ENCODE measurements at regions not wholly inside any gene's neighbourhood (a gene's known extent, or its start where the extent isn't known, plus 50 kb on each side); places are given as distances from the start of the nearest gene placed in this dataset.

DNA sequence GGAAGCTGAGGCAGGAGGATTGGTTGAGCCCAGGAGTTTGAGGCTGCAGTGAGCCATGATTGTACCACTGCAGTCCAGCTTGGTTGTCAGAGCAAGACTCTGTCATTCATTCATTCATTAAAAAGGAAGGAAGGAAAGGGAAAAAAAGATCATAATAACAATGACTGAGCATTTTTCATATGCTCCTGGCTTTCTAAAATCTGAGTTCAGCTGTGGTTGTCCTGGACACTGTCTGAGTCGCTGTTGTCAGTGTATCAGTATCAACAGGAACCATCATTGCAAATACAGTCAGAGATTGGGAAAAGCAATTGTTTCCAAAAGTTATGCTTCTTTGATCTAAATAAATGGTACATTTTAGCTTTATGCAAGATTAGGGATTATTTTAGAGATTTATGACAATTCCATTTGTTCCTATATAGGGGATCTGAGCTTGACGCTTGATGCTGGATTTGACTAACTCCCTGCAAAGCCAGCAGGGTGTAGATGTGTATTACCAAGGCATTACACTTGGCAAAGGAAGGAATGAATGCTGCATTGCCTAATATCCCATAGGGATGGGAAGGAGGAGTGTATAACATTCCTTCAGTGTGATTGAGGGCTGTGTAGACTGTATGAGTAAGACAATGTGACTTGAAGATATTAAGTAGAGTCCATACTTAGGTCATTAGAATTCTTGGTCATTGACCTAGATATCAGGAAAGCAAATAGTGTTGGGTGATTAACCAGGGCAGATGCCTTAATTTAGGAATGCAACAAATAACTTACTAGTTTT, 100.2 kb downstream of the DISP1 start:
- POLR2A ChIA-PET: no interaction called here

GRCh38 chr1:222916100-222916499, 101.3 kb downstream of the DISP1 start:
- H3K27me3 ChIP-seq (ENCODE audit: insufficient read depth, low read length, poor library complexity, severe bottlenecking): no peaks in the 10 kb centered on the region
- H3K4me1 Mint-ChIP-seq: no peaks in the 10 kb centered on the region
- no peaks in the 10 kb centered on the region for H3K36me3 ChIP-seq (ENCODE audit: insufficient read depth, low read length)
- no peaks in the 10 kb centered on the region for H3K9me3 ChIP-seq (ENCODE audit: low read length)
- peaks cover 15 to 39% (median 16%) of the 10 kb centered on the region in 5 donors for H3K9me3 Mint-ChIP-seq
- no peak overlapping the region for H3K27ac Mint-ChIP-seq
- H3K4me3 ChIP-seq (ENCODE audit: low read length): no peak overlapping the region
- H3K27me3 Mint-ChIP-seq: peaks cover 0 to 5% of the 10 kb centered on the region in 2 donors
- peaks cover 7 to 50% (median 9%) of the 10 kb centered on the region in 3 donors for H3K36me3 Mint-ChIP-seq
- ChIA-PET POLR2A (no interaction called here), CTCF (no interaction called here)
- no peak overlapping the region for H3K27ac ChIP-seq (ENCODE audit: low read depth, low read length)
- H3K4me1 ChIP-seq (ENCODE audit: insufficient read depth, low read length): no peaks in the 10 kb centered on the region
- H3K4me3 Mint-ChIP-seq: no peak overlapping the region
- DNase-seq: no peak

More for the DNA sequence above, 100.2 kb downstream of the DISP1 start:
- no peak overlapping the region for H3K27ac Mint-ChIP-seq
- Histone ChIP-seq H3K4me3 (ENCODE audit: low read length) (no peak overlapping the region), H3K4me1 (ENCODE audit: insufficient read depth, low read length) (no peaks in the 10 kb centered on the region), H3K9me3 (ENCODE audit: low read length) (no peaks in the 10 kb centered on the region), H3K27ac (ENCODE audit: low read depth, low read length) (no peak overlapping the region), H3K27me3 (ENCODE audit: insufficient read depth, low read length, poor library complexity, severe bottlenecking) (no peaks in the 10 kb centered on the region), H3K36me3 (ENCODE audit: insufficient read depth, low read length) (no peaks in the 10 kb centered on the region)
- no peak overlapping the region for H3K4me3 Mint-ChIP-seq
- peaks cover 7 to 50% (median 9%) of the 10 kb centered on the region in 3 donors for H3K36me3 Mint-ChIP-seq
- peaks cover 15 to 39% (median 16%) of the 10 kb centered on the region in 5 donors for H3K9me3 Mint-ChIP-seq
- CTCF ChIA-PET: no interaction called here
- H3K4me1 Mint-ChIP-seq: no peaks in the 10 kb centered on the region
- H3K27me3 Mint-ChIP-seq: peaks cover 0 to 5% of the 10 kb centered on the region in 2 donors
- DNase-seq: no peak

- peaks cover 15 to 39% (median 16%) of the 10 kb centered on the region in 5 donors for H3K9me3 Mint-ChIP-seq
These were observed 104.1 kb downstream of the DISP1 start for GRCh38 chr1:222918801-222919477.

GRCh38 chr1:222919478-222919865, 104.6 kb downstream of the DISP1 start:
- peaks cover 0 to 4% of the 10 kb centered on the region in 2 donors for H3K27me3 Mint-ChIP-seq
- CTCF ChIA-PET: no interaction called here
- H3K4me1 Mint-ChIP-seq: no peaks in the 10 kb centered on the region
- Histone ChIP-seq H3K9me3 (ENCODE audit: low read length) (no peaks in the 10 kb centered on the region), H3K36me3 (ENCODE audit: insufficient read depth, low read length) (no peaks in the 10 kb centered on the region), H3K27ac (ENCODE audit: low read depth, low read length) (no peak overlapping the region), H3K4me1 (ENCODE audit: insufficient read depth, low read length) (no peaks in the 10 kb centered on the region), H3K27me3 (ENCODE audit: insufficient read depth, low read length, poor library complexity, severe bottlenecking) (no peaks in the 10 kb centered on the region), H3K4me3 (ENCODE audit: low read length) (no peak overlapping the region)
- no peak for DNase-seq
- peaks cover 7 to 39% (median 9%) of the 10 kb centered on the region in 3 donors for H3K36me3 Mint-ChIP-seq
- peak overlapping the region in 1 of 8 donors; percentile 66 for H3K27ac Mint-ChIP-seq
- POLR2A ChIA-PET: no interaction called here
- no peak overlapping the region for H3K4me3 Mint-ChIP-seq
- H3K9me3 Mint-ChIP-seq: peaks cover 12 to 37% (median 16%) of the 10 kb centered on the region in 5 donors

More at GRCh38 chr1:222918801-222919477, 104.1 kb downstream of the DISP1 start:
- Histone ChIP-seq H3K4me1 (ENCODE audit: insufficient read depth, low read length) (no peaks in the 10 kb centered on the region), H3K27ac (ENCODE audit: low read depth, low read length) (no peak overlapping the region), H3K4me3 (ENCODE audit: low read length) (no peak overlapping the region), H3K36me3 (ENCODE audit: insufficient read depth, low read length) (no peaks in the 10 kb centered on the region), H3K9me3 (ENCODE audit: low read length) (no peaks in the 10 kb centered on the region), H3K27me3 (ENCODE audit: insufficient read depth, low read length, poor library complexity, severe bottlenecking) (no peaks in the 10 kb centered on the region)
- ChIA-PET CTCF (no interaction called here), POLR2A (no interaction called here)
- no peak for DNase-seq
- H3K4me3 Mint-ChIP-seq: no peak overlapping the region
- peaks cover 0 to 4% of the 10 kb centered on the region in 2 donors for H3K27me3 Mint-ChIP-seq
- peaks cover 7 to 44% (median 9%) of the 10 kb centered on the region in 3 donors for H3K36me3 Mint-ChIP-seq
- H3K4me1 Mint-ChIP-seq: no peaks in the 10 kb centered on the region
- peak overlapping the region in 1 of 8 donors; percentile 66 for H3K27ac Mint-ChIP-seq

- Mint-ChIP-seq H3K36me3 (peaks cover 7 to 38% (median 9%) of the 10 kb centered on the region in 3 donors), H3K27me3 (peaks cover 0 to under 1% of the 10 kb centered on the region in 2 donors), H3K9me3 (peaks cover 12 to 30% (median 15%) of the 10 kb centered on the region in 5 donors), H3K4me1 (no peaks in the 10 kb centered on the region), H3K27ac (no peak overlapping the region), H3K4me3 (no peak overlapping the region)
- Histone ChIP-seq H3K4me3 (ENCODE audit: low read length) (no peak overlapping the region), H3K36me3 (ENCODE audit: insufficient read depth, low read length) (no peaks in the 10 kb centered on the region), H3K27me3 (ENCODE audit: insufficient read depth, low read length, poor library complexity, severe bottlenecking) (no peaks in the 10 kb centered on the region), H3K4me1 (ENCODE audit: insufficient read depth, low read length) (no peaks in the 10 kb centered on the region), H3K27ac (ENCODE audit: low read depth, low read length) (no peak overlapping the region), H3K9me3 (ENCODE audit: low read length) (no peaks in the 10 kb centered on the region)
- ChIA-PET CTCF (no interaction called here), POLR2A (no interaction called here)
- no peak for DNase-seq
These were observed 105.3 kb downstream of the DISP1 start for GRCh38 chr1:222920169-222920568.

DNA sequence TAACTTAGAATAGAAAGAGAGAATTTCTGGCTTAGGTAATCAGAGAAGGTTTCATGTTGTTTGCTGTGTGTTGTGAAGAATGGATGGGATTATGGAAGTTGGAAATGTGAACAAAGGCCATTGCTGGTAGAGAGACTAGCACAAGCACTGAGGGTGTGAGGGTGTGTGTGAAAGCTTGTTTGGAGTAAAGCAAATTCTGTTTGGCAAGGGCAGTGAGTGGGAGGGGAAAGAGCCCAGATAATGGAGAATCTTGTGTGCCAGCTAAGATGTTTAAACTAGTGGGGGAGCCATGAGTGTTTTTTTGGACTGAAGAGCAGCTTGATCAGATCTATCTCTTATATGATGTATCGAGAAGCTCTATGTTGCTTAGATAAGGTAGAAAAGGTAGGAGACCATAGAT, 107.1 kb downstream of the DISP1 start:
- Mint-ChIP-seq H3K27me3 (no peaks in the 10 kb centered on the region), H3K9me3 (peaks cover 8 to 16% (median 11%) of the 10 kb centered on the region in 5 donors), H3K4me1 (no peaks in the 10 kb centered on the region), H3K27ac (no peak overlapping the region), H3K4me3 (no peak overlapping the region), H3K36me3 (peaks cover 9 to 27% (median 9%) of the 10 kb centered on the region in 3 donors)
- Histone ChIP-seq H3K9me3 (ENCODE audit: low read length) (no peaks in the 10 kb centered on the region), H3K27me3 (ENCODE audit: insufficient read depth, low read length, poor library complexity, severe bottlenecking) (no peaks in the 10 kb centered on the region), H3K36me3 (ENCODE audit: insufficient read depth, low read length) (no peaks in the 10 kb centered on the region), H3K27ac (ENCODE audit: low read depth, low read length) (no peak overlapping the region), H3K4me3 (ENCODE audit: low read length) (no peak overlapping the region), H3K4me1 (ENCODE audit: insufficient read depth, low read length) (no peaks in the 10 kb centered on the region)
- no peak for DNase-seq
- POLR2A ChIA-PET: no interaction called here
- CTCF ChIA-PET: no interaction called here

GRCh38 chr1:222923506-222923905, 108.7 kb downstream of the DISP1 start:
- Histone ChIP-seq H3K4me3 (ENCODE audit: low read length) (no peak overlapping the region), H3K36me3 (ENCODE audit: insufficient read depth, low read length) (no peaks in the 10 kb centered on the region), H3K27me3 (ENCODE audit: insufficient read depth, low read length, poor library complexity, severe bottlenecking) (no peaks in the 10 kb centered on the region), H3K9me3 (ENCODE audit: low read length) (no peaks in the 10 kb centered on the region), H3K4me1 (ENCODE audit: insufficient read depth, low read length) (no peaks in the 10 kb centered on the region), H3K27ac (ENCODE audit: low read depth, low read length) (no peak overlapping the region)
- Mint-ChIP-seq H3K27me3 (no peaks in the 10 kb centered on the region), H3K9me3 (peaks cover 0 to 4% (median 0%) of the 10 kb centered on the region in 5 donors), H3K36me3 (peaks cover 0 to 11% (median 7%) of the 10 kb centered on the region in 3 donors), H3K4me3 (no peak overlapping the region), H3K27ac (no peak overlapping the region), H3K4me1 (no peaks in the 10 kb centered on the region)
- DNase-seq: no peak
- ChIA-PET CTCF (no interaction called here), POLR2A (no interaction called here)

DNA sequence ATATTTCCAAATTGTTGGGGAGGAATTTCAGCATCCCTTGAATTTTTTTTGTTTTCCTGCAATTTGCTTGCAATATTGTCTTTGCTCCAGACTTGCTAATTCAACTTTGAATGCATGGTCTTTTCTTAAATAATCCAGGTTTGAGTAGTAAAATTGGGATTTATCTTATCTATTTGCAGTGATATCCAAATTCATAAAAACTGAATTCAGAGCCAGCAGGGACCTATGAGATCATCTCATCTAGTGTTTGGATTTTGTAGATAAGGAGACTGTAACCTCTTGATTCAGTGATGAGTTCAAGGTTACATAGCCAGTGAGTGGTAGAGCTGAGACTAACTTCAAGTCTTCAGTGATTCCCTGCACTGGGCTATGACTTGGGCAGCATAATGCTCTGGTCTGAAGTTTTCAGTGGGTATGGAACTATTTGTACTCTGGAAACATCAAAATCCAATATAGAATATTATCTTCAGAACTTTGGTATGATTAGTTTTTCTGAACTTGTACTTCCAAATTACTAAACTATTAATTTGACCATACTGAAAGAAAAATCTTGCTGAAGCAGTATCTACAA, 109.4 kb downstream of the DISP1 start:
- H3K27me3 Mint-ChIP-seq: no peaks in the 10 kb centered on the region
- no peak for DNase-seq

More for the DNA sequence above, 109.4 kb downstream of the DISP1 start:
- H3K36me3 Mint-ChIP-seq: peaks cover 0 to 8% (median 4%) of the 10 kb centered on the region in 3 donors
- no peaks in the 10 kb centered on the region for H3K9me3 ChIP-seq (ENCODE audit: low read length)
- no peak overlapping the region for H3K4me3 Mint-ChIP-seq
- POLR2A ChIA-PET: no interaction called here
- H3K4me3 ChIP-seq (ENCODE audit: low read length): no peak overlapping the region
- CTCF ChIA-PET: no interaction called here
- H3K27ac ChIP-seq (ENCODE audit: low read depth, low read length): no peak overlapping the region
- H3K36me3 ChIP-seq (ENCODE audit: insufficient read depth, low read length): no peaks in the 10 kb centered on the region
- no peaks in the 10 kb centered on the region for H3K4me1 Mint-ChIP-seq
- no peaks in the 10 kb centered on the region for H3K4me1 ChIP-seq (ENCODE audit: insufficient read depth, low read length)
- no peaks in the 10 kb centered on the region for H3K27me3 ChIP-seq (ENCODE audit: insufficient read depth, low read length, poor library complexity, severe bottlenecking)
- no peak overlapping the region for H3K27ac Mint-ChIP-seq
- no peaks in the 10 kb centered on the region for H3K9me3 Mint-ChIP-seq
